Subcutaneous abdominal adipose tissue (tissue), 5 donors: ENCODE measurements at regions not wholly inside any gene's neighbourhood (a gene's known extent, or its start where the extent isn't known, plus 50 kb on each side); places are given as distances from the start of the nearest gene placed in this dataset.

Experiments
- H3K27ac ChIP-seq: one replicate; pipeline ENCODE4 v1.7.0; 2013; ENCODE audit warnings: low read depth, mild to moderate bottlenecking, inconsistent platforms, low read length, moderate library complexity
- H3K27me3 ChIP-seq, 5 donors: one replicate each; pipeline ENCODE4 v1.7.0; 2013; ENCODE audit warnings: low read length in 5 of 5, inconsistent platforms in 1 of 5; ENCODE audit not compliant: control insufficient read depth in 5 of 5, insufficient read depth in 4 of 5
- H3K36me3 ChIP-seq, 5 donors: one replicate each; pipeline ENCODE4 v1.7.0; 2013; ENCODE audit warnings: low read length in 5 of 5; ENCODE audit not compliant: control insufficient read depth in 5 of 5, insufficient read depth in 5 of 5
- H3K4me1 ChIP-seq, 5 donors: one replicate each; pipeline ENCODE4 v1.7.0; 2013; ENCODE audit warnings: low read length in 5 of 5, mild to moderate bottlenecking in 3 of 5, moderate library complexity in 1 of 5; ENCODE audit not compliant: control insufficient read depth in 5 of 5, insufficient read depth in 5 of 5
- H3K4me3 ChIP-seq, 5 donors: one replicate each; pipeline ENCODE4 v1.7.0; 2013; ENCODE audit warnings: low read length in 5 of 5, low read depth in 1 of 5
- H3K9ac ChIP-seq, 5 donors: one replicate each; pipeline ENCODE4 v1.7.0; 2013; ENCODE audit warnings: low read length in 5 of 5, mild to moderate bottlenecking in 4 of 5, moderate library complexity in 3 of 5
- H3K9me3 ChIP-seq, 5 donors: one replicate each; pipeline ENCODE4 v1.7.0; 2013; ENCODE audit warnings: low read length in 5 of 5; ENCODE audit not compliant: control insufficient read depth in 5 of 5
- donor health status: healthy.
- donor health status: healthy.
- donor health status: healthy.
- donor health status: healthy.
- donor health status: healthy.

GRCh38 chr10:54906940-54907339 is 105.9 kb upstream of the PCDH15 start:
- H3K27me3 ChIP-seq = no peaks in the 10 kb centered on the region

DNA sequence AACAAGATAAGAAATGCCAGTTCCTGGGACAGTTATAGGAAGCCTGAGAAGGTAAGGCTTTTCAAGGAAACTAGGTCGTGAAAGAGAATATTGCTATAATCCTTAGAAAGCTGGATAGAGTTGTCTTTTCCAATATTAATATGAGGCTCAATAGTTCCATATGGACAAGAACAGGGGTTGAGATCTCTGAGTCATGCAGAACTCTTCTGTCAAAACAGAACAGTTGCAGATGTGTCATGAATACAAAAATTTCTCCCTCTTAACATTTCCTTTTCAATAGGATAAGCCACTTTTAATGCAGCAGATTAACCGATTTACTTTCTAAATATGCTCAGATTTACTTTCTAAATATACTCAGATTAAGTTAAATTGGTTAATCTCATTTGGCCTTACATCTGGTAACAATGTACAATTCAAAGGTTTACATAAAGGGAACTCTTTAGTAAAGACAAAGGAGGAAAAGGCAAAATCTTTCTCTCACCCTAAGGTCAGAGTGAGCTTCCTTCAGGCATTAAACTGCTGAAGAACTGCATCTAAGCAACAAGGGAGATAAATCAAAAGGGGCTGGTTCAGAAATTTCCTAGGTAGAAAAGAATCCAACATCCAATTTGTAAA is 104.7 kb upstream of the PCDH15 start:
- no peaks in the 10 kb centered on the region for H3K4me1 ChIP-seq

More at GRCh38 chr10:54906940-54907339, 105.9 kb upstream of the PCDH15 start:
- no peaks in the 10 kb centered on the region for H3K4me1 ChIP-seq
- no peaks in the 10 kb centered on the region for H3K36me3 ChIP-seq
- no peak overlapping the region for H3K9ac ChIP-seq
- peaks cover 0 to 7% (median 2%) of the 10 kb centered on the region in 5 donors for H3K9me3 ChIP-seq
- H3K4me3 ChIP-seq = no peak overlapping the region
- no peak overlapping the region for H3K27ac ChIP-seq

DNA sequence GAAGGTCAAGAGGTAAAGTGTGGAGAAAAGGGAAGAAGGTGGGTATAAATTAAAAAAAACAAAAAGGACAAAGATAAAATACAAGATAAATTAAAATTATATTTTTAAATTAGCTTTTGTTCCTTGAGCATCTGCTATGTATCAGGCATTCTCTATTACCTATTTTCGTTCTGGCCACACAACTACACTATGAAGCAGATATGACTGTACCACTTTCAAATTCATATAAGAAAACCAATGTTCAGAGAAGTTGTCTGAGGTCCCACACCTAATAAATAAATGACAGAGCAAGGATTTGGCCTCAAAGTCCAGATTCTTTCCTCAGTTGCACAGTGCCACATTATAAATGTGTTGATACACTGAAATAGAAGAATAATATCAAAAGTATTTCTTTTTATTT is 103.8 kb upstream of the PCDH15 start:
- H3K4me1 ChIP-seq = no peaks in the 10 kb centered on the region
- H3K27ac ChIP-seq = no peak overlapping the region
- no peaks in the 10 kb centered on the region for H3K27me3 ChIP-seq
- no peaks in the 10 kb centered on the region for H3K36me3 ChIP-seq
- H3K4me3 ChIP-seq = no peak overlapping the region
- H3K9me3 ChIP-seq = peaks cover 0 to 5% (median 2%) of the 10 kb centered on the region in 5 donors
- H3K9ac ChIP-seq = no peak overlapping the region

More for the DNA sequence above, 104.7 kb upstream of the PCDH15 start:
- H3K27me3 ChIP-seq = no peaks in the 10 kb centered on the region
- H3K27ac ChIP-seq = no peak overlapping the region
- no peak overlapping the region for H3K4me3 ChIP-seq
- no peak overlapping the region for H3K9ac ChIP-seq
- no peaks in the 10 kb centered on the region for H3K36me3 ChIP-seq
- H3K9me3 ChIP-seq = peaks cover 0 to 7% (median 2%) of the 10 kb centered on the region in 5 donors

GRCh38 chr10:54903745-54904144 is 102.7 kb upstream of the PCDH15 start:
- Histone ChIP-seq H3K9ac (no peak overlapping the region), H3K27me3 (no peaks in the 10 kb centered on the region), H3K36me3 (no peaks in the 10 kb centered on the region), H3K4me3 (no peak overlapping the region), H3K9me3 (no peaks in the 10 kb centered on the region), H3K4me1 (no peaks in the 10 kb centered on the region), H3K27ac (no peak overlapping the region)

DNA sequence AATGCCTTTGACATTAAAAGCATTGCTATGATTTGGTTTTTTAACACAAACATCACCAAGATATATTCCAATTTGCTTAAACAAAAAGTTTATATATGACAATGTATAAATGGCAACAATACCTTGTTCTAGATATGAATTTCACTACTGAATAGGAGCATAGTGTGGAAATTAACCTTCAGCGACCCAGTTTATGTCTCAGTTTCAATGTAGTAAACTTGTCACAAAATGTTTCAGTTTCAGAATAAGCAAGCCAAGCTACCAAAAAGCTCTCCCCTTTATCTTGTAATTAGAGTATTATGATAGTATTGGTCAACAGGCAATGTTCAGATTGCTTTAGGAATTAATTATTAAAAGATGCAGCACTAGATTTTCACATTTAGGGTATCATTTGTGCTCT is 99.6 kb upstream of the PCDH15 start:
- no peaks in the 10 kb centered on the region for H3K9me3 ChIP-seq

DNA sequence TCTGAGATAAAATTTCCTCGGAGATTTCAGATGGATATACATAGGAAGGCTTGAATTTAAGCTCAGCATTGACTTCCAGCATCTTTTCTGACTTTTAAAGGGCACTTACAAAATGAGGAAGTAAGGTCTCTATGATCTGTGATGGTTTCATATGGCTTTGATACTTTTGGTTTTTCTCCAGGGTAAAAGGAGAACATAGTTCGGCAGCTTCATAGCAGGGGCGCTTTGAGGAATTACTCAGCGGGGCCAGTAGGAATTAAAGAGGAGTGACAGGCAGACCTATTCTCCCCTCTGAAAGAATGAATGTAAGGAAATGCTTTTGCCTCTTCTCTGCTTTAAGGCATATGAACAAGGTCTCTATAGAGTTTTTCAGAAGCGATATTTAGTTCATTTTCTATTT is 80.0 kb upstream of the PCDH15 start:
- Histone ChIP-seq H3K27ac (no peak overlapping the region), H3K27me3 (no peaks in the 10 kb centered on the region)

More for the DNA sequence above, 99.6 kb upstream of the PCDH15 start:
- Histone ChIP-seq H3K27me3 (no peaks in the 10 kb centered on the region), H3K4me3 (no peak overlapping the region), H3K36me3 (no peaks in the 10 kb centered on the region), H3K4me1 (no peaks in the 10 kb centered on the region), H3K9ac (no peak overlapping the region), H3K27ac (no peak overlapping the region)

GRCh38 chr10:54869022-54869421 is 68.0 kb upstream of the PCDH15 start:
- H3K36me3 ChIP-seq = no peaks in the 10 kb centered on the region
- H3K9me3 ChIP-seq = peaks cover 0 to 9% (median 0%) of the 10 kb centered on the region in 5 donors
- H3K27ac ChIP-seq = no peak overlapping the region
- H3K4me1 ChIP-seq = no peaks in the 10 kb centered on the region
- no peak overlapping the region for H3K4me3 ChIP-seq
- no peak overlapping the region for H3K9ac ChIP-seq
- no peaks in the 10 kb centered on the region for H3K27me3 ChIP-seq

More for the DNA sequence above, 80.0 kb upstream of the PCDH15 start:
- Histone ChIP-seq H3K9me3 (no peaks in the 10 kb centered on the region), H3K36me3 (no peaks in the 10 kb centered on the region), H3K4me3 (no peak overlapping the region), H3K9ac (no peak overlapping the region), H3K4me1 (no peaks in the 10 kb centered on the region)

DNA sequence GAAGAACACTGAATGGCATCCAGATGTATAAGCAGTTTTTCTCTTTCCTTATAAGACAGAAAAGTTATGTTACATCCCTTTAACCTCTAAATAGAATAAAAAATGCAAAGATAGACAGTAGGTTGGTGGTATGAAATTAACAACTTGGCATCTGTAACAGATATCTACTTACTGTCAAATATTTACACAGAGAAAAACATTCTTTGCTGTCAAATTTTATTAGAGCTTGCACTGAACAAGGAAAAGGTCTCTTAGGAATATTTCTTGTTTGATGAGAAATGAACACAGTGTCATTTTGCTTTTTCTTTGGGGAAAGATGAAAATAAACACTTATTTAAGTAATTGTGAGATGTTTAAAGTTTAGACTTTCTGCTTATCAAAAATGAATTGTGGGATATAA is 65.6 kb upstream of the PCDH15 start:
- Histone ChIP-seq H3K27me3 (no peaks in the 10 kb centered on the region), H3K4me3 (no peak overlapping the region), H3K4me1 (no peaks in the 10 kb centered on the region), H3K36me3 (no peaks in the 10 kb centered on the region), H3K9ac (no peak overlapping the region), H3K27ac (no peak overlapping the region), H3K9me3 (peaks cover 0 to 9% (median 0%) of the 10 kb centered on the region in 5 donors)

DNA sequence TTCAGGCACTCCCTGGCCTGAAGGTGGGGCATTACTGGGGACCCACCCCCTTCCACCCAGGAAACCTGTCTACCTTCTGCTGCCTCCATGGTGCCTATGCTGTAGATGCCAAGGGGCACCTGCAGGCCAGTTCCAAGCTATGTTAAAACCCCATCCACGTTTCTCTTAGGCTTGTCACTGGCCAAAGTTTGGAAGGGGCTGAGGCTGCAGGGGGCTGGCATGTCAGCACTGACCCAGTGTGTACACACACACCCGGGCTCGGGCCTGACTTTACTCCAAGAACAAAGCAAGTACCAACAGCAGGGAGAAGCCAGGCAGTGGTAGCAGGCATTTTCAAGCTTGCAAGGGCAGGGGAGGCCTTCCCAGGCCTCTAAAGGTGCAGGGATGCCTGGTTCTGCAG is 53.8 kb upstream of the PCDH15 start:
- no peaks in the 10 kb centered on the region for H3K36me3 ChIP-seq
- H3K9me3 ChIP-seq = peaks cover 0 to 8% (median 0%) of the 10 kb centered on the region in 5 donors
- no peak overlapping the region for H3K9ac ChIP-seq
- no peaks in the 10 kb centered on the region for H3K27me3 ChIP-seq
- H3K27ac ChIP-seq = no peak overlapping the region
- no peaks in the 10 kb centered on the region for H3K4me1 ChIP-seq
- no peak overlapping the region for H3K4me3 ChIP-seq

DNA sequence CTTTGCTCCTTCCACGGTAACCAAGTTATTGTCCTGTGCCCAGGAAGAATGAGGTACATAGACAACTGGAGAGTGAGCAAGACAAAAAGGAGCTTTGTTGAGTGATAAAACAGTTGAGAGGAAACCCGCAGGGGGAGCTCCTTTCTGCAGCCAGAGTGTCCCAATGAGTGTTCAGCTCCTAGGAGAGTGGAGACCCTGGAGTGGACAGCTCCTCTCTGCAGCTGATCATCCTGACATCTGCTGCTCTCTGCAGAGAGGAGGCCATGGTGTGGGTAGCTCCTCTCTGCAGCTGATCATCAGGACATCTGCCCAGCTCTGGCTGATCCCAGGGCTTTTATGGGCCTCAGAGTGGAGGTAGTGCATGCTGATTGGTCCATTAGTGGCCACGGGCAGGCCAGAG is 53.4 kb upstream of the PCDH15 start:
- Histone ChIP-seq H3K9me3 (peaks cover 0 to 8% (median 0%) of the 10 kb centered on the region in 5 donors), H3K4me1 (no peaks in the 10 kb centered on the region), H3K27me3 (no peaks in the 10 kb centered on the region), H3K36me3 (no peaks in the 10 kb centered on the region), H3K9ac (no peak overlapping the region), H3K27ac (no peak overlapping the region), H3K4me3 (no peak overlapping the region)
